Activated naive CD4-positive, alpha-beta T cell (primary cell): ENCODE measurements at regions not wholly inside any gene's neighbourhood (a gene's known extent, or its start where the extent isn't known, plus 50 kb on each side); places are given as distances from the start of the nearest gene placed in this dataset.

Source experiments
- DNase-seq, 4 experiments: peaks; one replicate each; lab custom pipeline; 2025; lab: John Stamatoyannopoulos, UW

GRCh38 chr2:8622199-8622911, 59.5 kb upstream of the ID2 start:
- no peak for DNase-seq

GRCh38 chr2:8622924-8623465, 58.9 kb upstream of the ID2 start:
- DNase-seq = no peak

GRCh38 chr2:8623576-8623957, 58.3 kb upstream of the ID2 start:
- DNase-seq = no peak

- no peak for DNase-seq
Measured at GRCh38 chr2:8623958-8624591, 57.8 kb upstream of the ID2 start.

GRCh38 chr2:8624855-8625398, 56.9 kb upstream of the ID2 start:
- no peak for DNase-seq

- no peak for DNase-seq
Measured at GRCh38 chr2:8625399-8626300, 56.2 kb upstream of the ID2 start.

- DNase-seq = no peak
Measured at GRCh38 chr2:8626572-8626971, 55.3 kb upstream of the ID2 start.

GRCh38 chr2:8627019-8627691, 54.7 kb upstream of the ID2 start:
- DNase-seq = no peak

- no peak for DNase-seq
Measured at GRCh38 chr2:8627692-8628085, 54.2 kb upstream of the ID2 start.

- DNase-seq = no peak
Measured at GRCh38 chr2:8628179-8628865, 53.5 kb upstream of the ID2 start.

GRCh38 chr2:8628866-8629209, 53.0 kb upstream of the ID2 start:
- no peak for DNase-seq

GRCh38 chr2:8629402-8629801, 52.5 kb upstream of the ID2 start:
- DNase-seq = no peak

GRCh38 chr2:8630676-8631464, 51.0 kb upstream of the ID2 start:
- no peak for DNase-seq

GRCh38 chr2:8631465-8632005, 50.3 kb upstream of the ID2 start:
- DNase-seq = no peak
